ENCODE measurements at regions not wholly inside any gene's neighbourhood (a gene's known extent, or its start where the extent isn't known, plus 50 kb on each side); places are given as distances from the start of the nearest gene placed in this dataset.

GRCh38 chr21:36643374-36644250 lies 55.3 kb upstream of the SIM2 start:
- TF ChIP-seq CTCF (IDR thresholded peaks at IDR 0.05) (no peak), POLR2AphosphoS5 (IDR thresholded peaks at IDR 0.05) (no peak)

Data from prostate gland (tissue), 2 donors.